Heart right ventricle (tissue), 16 donors: ENCODE measurements at regions not wholly inside any gene's neighbourhood (a gene's known extent, or its start where the extent isn't known, plus 50 kb on each side); places are given as distances from the start of the nearest gene placed in this dataset.

ENCODE experiments used
- ATAC-seq, 8 donors: fragments of 200-7000 bp; cut with Tn5 transposase; one replicate each; pipeline ENCODE4 v1.9.1; 2020; ENCODE audit warnings: mild to moderate bottlenecking in 8 of 8, moderate library complexity in 8 of 8, moderate number of reproducible peaks in 1 of 8
- DNase-seq, 2 donors: peaks; one replicate each; pipeline ENCODE4 v3.0.0-alpha.2; 2020
- H3K27ac ChIP-seq, 10 donors: fragments of 200-600 bp; sonication (generic) in 2 of 10; one replicate each; pipeline versions ENCODE4 v1.5.0 to v1.8.0; 2020 to 2022; ENCODE audit warnings: mild to moderate bottlenecking in 3 of 10
- H3K27me3 ChIP-seq, 7 donors: fragments of 200-600 bp; one replicate each; pipeline ENCODE4 v1.8.0; 2021 to 2022; ENCODE audit warnings: mild to moderate bottlenecking in 2 of 7
- H3K36me3 ChIP-seq, 9 donors: fragments of 200-600 bp; sonication (generic) in 1 of 9; one replicate each; pipeline versions ENCODE4 v1.5.0 to v1.8.0; 2020 to 2022; ENCODE audit warnings: mild to moderate bottlenecking in 2 of 9
- H3K4me1 ChIP-seq, 9 donors: fragments of 200-600 bp; sonication (generic) in 1 of 9; one replicate each; pipeline versions ENCODE4 v1.5.0 to v1.8.0; 2020 to 2022; ENCODE audit warnings: mild to moderate bottlenecking in 4 of 9
- H3K4me3 ChIP-seq, 10 donors: fragments of 200-600 bp; sonication (generic) in 2 of 10; one replicate each; pipeline versions ENCODE4 v1.5.0 to v1.8.0; 2020 to 2022; ENCODE audit warnings: mild to moderate bottlenecking in 7 of 10, moderate library complexity in 2 of 10
- H3K9me3 ChIP-seq, 11 donors: fragments of 200-600 bp in 10 of 11; sonication (generic) in 2 of 11; one replicate each; pipeline versions ENCODE4 v1.5.0 to v1.8.0; 2013 to 2022; ENCODE audit warnings: mild to moderate bottlenecking in 2 of 11, control low read depth in 1 of 11, moderate library complexity in 1 of 11
- WGBS, 2 donors: extraction: QIAGEN DNeasy Blood & Tissue Kit; methylation state at CpG; one replicate each; pipeline ENCODE4 v1.1.7; 2013; ENCODE audit warnings: inconsistent platforms in 1 of 2; 5-methylcytosine and 5-hydroxymethylcytosine counted together
- intact Hi-C, 10 donors: fragments of 100-400 bp; cut with DNase I; formaldehyde crosslinking; loops; one replicate each; pipeline versions ENCODE4 v1.11.1 to v1.14.2; 2022
- TF ChIP-seq, protein P1 (sequence below), 9 donors: fragments of 200-600 bp; sonication (generic) in 2 of 9; IDR thresholded peaks; one replicate each; pipeline versions ENCODE4 v1.5.0 to v1.8.0; 2021 to 2022; ENCODE audit warnings: antibody characterized with exemption in 9 of 9, mild to moderate bottlenecking in 5 of 9, moderate library complexity in 1 of 9
- donor health status: Arrhythmogenic right ventricular cardiomyopathy.
- donor health status: ischemic (EF 13 %, LVEDD 7.1; RV severe dilation, severe dysfunction).
- donor health status: healthy with polysubstance abuse.
- donor health status: DM: no; HTN: yes; CAD: no.
- donor health status: DM: no; HTN: no; CAD: no.
- donor health status: ischemic (EF 25% LVEDD 6.9; RV normal size, moderate dysfunction).
- donor health status: ischemic (EF 25% LVEDD 5.7; RV mildly dilated, moderate dysfunction).
- donor health status: healthy.
- donor health status: DM: yes; HTN: yes; CAD: no.
- donor health status: Ischemic cardiomyopathy.
- donor health status: ischemic (EF 35%, LVEDD 5.7; RV mildly dilated, moderate dysfunction).
- donor health status: nonischemic (EF 11% LVEDD 7.7; RV severe dilation, severe dysfunction).
- donor health status: DM: yes; HTN: yes; CAD: no.
- donor health status: PGD.
- donor health status: ischemic (EF 29% LVEDD 5.4; RV normal size, mild dysfunction).
- donor health status: nonischemic (EF 23%, LVEDD 6.1; RV moderate dilation, normal function).

DNA sequence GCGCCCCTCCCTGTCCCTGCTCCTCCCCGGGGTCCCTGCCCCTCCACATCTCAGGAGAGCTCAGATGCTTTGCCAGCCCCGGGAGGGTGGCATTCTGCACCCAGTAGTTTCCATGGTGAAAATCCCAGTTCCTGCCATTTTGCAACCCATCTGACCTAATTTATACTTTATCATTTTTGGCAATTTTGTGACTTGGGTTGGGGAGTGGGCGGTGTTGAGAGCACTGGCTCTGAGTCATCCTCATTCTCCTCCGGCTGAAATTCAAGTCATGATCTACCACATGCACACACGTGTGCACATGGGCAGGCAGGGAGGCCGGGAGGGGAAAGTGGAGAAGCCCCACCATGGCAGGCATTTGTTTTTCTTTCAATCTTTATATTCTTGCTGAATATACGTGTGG lies 208.6 kb downstream of the URI1 start:
- no peaks in the 10 kb centered on the region for H3K9me3 ChIP-seq
- no peaks in the 10 kb centered on the region for H3K36me3 ChIP-seq
- no peak overlapping the region for H3K4me3 ChIP-seq
- TF ChIP-seq, protein P1, sequence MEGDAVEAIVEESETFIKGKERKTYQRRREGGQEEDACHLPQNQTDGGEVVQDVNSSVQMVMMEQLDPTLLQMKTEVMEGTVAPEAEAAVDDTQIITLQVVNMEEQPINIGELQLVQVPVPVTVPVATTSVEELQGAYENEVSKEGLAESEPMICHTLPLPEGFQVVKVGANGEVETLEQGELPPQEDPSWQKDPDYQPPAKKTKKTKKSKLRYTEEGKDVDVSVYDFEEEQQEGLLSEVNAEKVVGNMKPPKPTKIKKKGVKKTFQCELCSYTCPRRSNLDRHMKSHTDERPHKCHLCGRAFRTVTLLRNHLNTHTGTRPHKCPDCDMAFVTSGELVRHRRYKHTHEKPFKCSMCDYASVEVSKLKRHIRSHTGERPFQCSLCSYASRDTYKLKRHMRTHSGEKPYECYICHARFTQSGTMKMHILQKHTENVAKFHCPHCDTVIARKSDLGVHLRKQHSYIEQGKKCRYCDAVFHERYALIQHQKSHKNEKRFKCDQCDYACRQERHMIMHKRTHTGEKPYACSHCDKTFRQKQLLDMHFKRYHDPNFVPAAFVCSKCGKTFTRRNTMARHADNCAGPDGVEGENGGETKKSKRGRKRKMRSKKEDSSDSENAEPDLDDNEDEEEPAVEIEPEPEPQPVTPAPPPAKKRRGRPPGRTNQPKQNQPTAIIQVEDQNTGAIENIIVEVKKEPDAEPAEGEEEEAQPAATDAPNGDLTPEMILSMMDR (IDR thresholded peaks at IDR 0.05), result no peak
- intact Hi-C loops, result no loop called here
- 59 to 65% methylated on average over 8 of the region's 8 CpGs for WGBS, 2 donors
- H3K27me3 ChIP-seq, result peaks cover 0 to 13% (median 0%) of the 10 kb centered on the region in 7 donors
- H3K4me1 ChIP-seq, result no peaks in the 10 kb centered on the region
- ATAC-seq, result no peak
- no peak overlapping the region for H3K27ac ChIP-seq
- no peak for DNase-seq

DNA sequence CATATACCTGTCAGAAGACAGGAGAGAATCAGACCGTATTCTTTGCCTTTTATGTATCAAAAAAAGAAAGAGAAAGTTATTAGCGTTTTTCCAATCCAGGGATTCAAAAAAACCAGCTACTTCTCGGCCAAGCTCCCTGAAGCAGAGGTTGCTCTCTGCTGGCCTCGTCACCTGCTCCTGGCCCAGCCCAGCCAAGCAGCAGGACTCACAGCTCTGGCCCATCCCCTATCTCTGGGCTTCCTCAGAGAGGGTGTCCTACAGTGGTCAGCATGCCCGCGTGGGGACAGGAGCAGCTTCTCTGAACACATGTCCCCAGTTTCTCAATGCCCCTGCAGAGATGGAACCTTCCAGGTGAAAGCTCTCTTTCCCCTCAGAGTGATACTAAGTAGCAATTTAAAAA lies 209.0 kb downstream of the URI1 start:
- Histone ChIP-seq H3K36me3 (no peaks in the 10 kb centered on the region), H3K27ac (no peak overlapping the region), H3K9me3 (no peaks in the 10 kb centered on the region), H3K27me3 (peaks cover 0 to 14% (median 0%) of the 10 kb centered on the region in 7 donors), H3K4me1 (no peaks in the 10 kb centered on the region), H3K4me3 (no peak overlapping the region)
- TF ChIP-seq, protein P1 (IDR thresholded peaks at IDR 0.05), result no peak
- WGBS, 2 donors, result 59 to 69% methylated on average over 6 of the region's 6 CpGs
- intact Hi-C loops, result no loop called here
- DNase-seq (no peak), ATAC-seq (no peak)

DNA sequence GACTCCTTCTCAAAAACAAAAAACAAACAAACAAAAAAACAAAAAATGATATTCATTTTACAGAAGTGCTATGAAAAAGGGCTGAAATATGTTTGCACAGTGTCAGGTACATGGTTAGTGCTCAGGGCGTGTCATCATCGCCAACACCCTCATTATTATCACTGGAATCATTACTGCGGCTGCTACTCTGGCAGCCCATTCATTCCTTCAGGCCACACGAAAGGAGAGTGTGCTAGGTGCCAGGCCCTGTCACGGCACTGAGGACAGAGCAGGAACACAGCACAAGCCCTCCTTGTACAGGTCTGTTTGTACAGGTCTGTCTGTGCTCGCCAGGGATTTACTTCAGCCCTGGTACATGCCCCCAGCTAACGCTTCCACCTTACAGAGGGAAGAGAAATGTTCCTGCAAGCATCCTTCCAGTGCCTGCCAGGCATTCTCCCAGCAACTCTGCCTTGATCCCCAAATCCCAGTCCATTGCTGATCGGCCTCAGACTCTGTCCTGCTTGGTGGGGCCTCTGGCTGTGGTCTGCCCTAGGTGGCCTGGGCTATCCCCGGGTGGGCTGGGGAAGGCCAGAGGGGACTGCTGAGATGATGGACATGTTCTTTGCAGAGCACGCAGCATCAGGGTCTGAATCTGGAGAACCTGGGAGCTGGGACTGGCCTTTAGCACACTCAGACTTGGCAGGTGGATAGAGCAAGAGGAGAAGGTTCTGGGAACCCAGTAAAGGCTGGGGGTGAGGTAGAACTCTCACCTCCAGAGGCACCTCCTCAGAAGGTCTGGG lies 210.7 kb downstream of the URI1 start:
- 81 to 86% methylated on average over 10 of the region's 10 CpGs for WGBS, 2 donors
- intact Hi-C loops, result no loop called here
- no peak for ATAC-seq
- H3K27me3 ChIP-seq, result peaks cover 0 to 14% (median 0%) of the 10 kb centered on the region in 7 donors
- H3K4me3 ChIP-seq, result no peak overlapping the region
- TF ChIP-seq, protein P1 (IDR thresholded peaks at IDR 0.05), result no peak
- DNase-seq, result no peak
- H3K27ac ChIP-seq, result no peak overlapping the region
- H3K36me3 ChIP-seq, result no peaks in the 10 kb centered on the region
- no peaks in the 10 kb centered on the region for H3K9me3 ChIP-seq
- H3K4me1 ChIP-seq, result no peaks in the 10 kb centered on the region

DNA sequence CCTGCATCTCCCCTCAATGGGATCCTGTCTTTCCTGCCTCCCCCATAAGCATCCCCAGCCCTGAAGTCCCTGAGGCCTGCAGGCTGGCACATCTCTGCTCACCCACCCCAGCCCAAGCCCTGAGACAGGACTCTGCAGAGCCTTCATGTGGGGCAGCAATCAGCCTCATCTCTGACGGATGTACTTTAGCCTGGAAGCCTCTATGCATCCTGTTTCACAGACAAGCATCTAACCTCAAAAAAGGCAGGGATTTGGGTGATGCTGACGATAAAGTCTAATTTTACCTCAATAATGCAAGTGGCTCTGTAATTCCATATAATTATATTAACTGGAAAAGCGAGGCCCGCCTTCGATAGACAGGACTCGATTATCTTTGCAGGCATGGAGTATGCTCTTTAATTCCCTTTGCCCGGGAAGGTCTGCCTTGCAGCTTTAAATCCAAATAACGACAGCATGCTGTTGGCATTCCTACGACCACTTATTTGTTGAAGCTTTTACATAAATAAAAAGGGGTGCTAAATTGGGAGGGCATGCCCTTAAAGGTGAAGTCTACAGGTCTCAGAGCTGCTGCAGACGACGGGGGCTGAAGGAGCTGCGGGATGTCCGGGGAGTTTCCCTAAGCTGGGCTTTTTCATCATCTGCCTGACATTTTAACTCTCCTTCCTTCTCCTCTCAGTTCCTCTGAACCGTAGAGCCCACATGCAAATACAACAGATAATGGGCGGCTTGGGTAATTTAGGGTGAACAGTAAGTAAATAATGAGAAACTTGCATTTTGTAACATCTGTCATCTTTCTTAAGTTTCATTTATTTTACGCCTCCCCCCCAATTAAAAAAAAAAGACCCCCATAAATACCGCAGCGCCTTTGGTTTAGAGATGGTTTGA lies 211.5 kb downstream of the URI1 start:
- 60 to 68% methylated on average over 18 of the region's 18 CpGs for WGBS, 2 donors
- Histone ChIP-seq H3K9me3 (no peaks in the 10 kb centered on the region), H3K27ac (no peak overlapping the region), H3K4me1 (no peaks in the 10 kb centered on the region), H3K27me3 (peaks cover 0 to 18% (median 0%) of the 10 kb centered on the region in 7 donors), H3K36me3 (no peaks in the 10 kb centered on the region), H3K4me3 (no peak overlapping the region)
- intact Hi-C loops, result no loop called here
- ATAC-seq, result no peak
- TF ChIP-seq, protein P1 (IDR thresholded peaks at IDR 0.05), result no peak
- DNase-seq, result no peak
